ENCODE measurements at regions not wholly inside any gene's neighbourhood (a gene's known extent, or its start where the extent isn't known, plus 50 kb on each side); places are given as distances from the start of the nearest gene placed in this dataset.

- no peak overlapping the region for H3K27ac ChIP-seq (ENCODE audit: low read length)
- DNase-seq (ENCODE audit: low read depth, low spot score) (no peak), ATAC-seq (no peak)
- in situ Hi-C loops (cut with HindIII; ENCODE audit: low pct_unique_long_range_greater_than_20kb, low sequenced_read_pairs), result no loop called here
- BruUV-seq (replicated peaks), result no TSS peak
- no peaks in the 10 kb centered on the region; the same call in 1 of the 2 replicates for H3K9me3 ChIP-seq (ENCODE audit: control insufficient read depth, insufficient read depth, low read depth, low read length)
- intact Hi-C loops (cut with micrococcal nuclease; ENCODE audit: unreplicated experiment), result no loop called here
- TF ChIP-seq TCF7L2 (IDR thresholded peaks at IDR 0.05; ENCODE audit: low read depth, low read length), result no peak
- no peak for TF ChIP-seq CTCF (IDR thresholded peaks at IDR 0.05)
- no peak for TF ChIP-seq REST (IDR thresholded peaks at IDR 0.05; ENCODE audit: insufficient read depth in 1 of 2, low read depth in 2 of 2, low read length in 1 of 2)
- no peak for TF ChIP-seq SIN3A (IDR thresholded peaks at IDR 0.05; ENCODE audit: borderline replicate concordance, insufficient read depth, low read depth, low read length)
- TF ChIP-seq POLR2AphosphoS5 (IDR thresholded peaks at IDR 0.05; ENCODE audit: low read depth, low read length), result no peak
- H3K4me3 ChIP-seq (ENCODE audit: low read depth in 2 of 2, low read length in 2 of 2), result no peak overlapping the region
- H3K4me1 ChIP-seq (ENCODE audit: control insufficient read depth, insufficient read depth, low read length), result no peaks in the 10 kb centered on the region
- ChIA-PET POLR2A (no interaction called here), CTCF (no interaction called here)
- no peaks in the 10 kb centered on the region for H3K27me3 ChIP-seq (ENCODE audit: control insufficient read depth, insufficient read depth, low read length)
- H3K36me3 ChIP-seq (ENCODE audit: control insufficient read depth, insufficient read depth, low read length), result no peaks in the 10 kb centered on the region
These were observed 328.7 kb downstream of the ZBBX start for GRCh38 chr3:167051421-167051820.

- POLR2A ChIA-PET, result no interaction called here
- H3K36me3 ChIP-seq (ENCODE audit: control insufficient read depth, insufficient read depth, low read length), result no peaks in the 10 kb centered on the region
- DNase-seq (ENCODE audit: low read depth, low spot score), result no peak
- no peak for ATAC-seq
- H3K27me3 ChIP-seq (ENCODE audit: control insufficient read depth, insufficient read depth, low read length), result no peaks in the 10 kb centered on the region
- BruUV-seq (replicated peaks), result no TSS peak
- intact Hi-C loops (cut with micrococcal nuclease; ENCODE audit: unreplicated experiment), result loop anchor here (5.0 to 10.0 kb wide), 3 partner anchors 311 to 1177 kb away; no protein-coding TSS in a partner anchor
- H3K27ac ChIP-seq (ENCODE audit: low read length), result no peak overlapping the region
- H3K4me1 ChIP-seq (ENCODE audit: control insufficient read depth, insufficient read depth, low read length), result no peaks in the 10 kb centered on the region
- in situ Hi-C loops (cut with HindIII; ENCODE audit: low pct_unique_long_range_greater_than_20kb, low sequenced_read_pairs), result no loop called here
- TF ChIP-seq SIN3A (IDR thresholded peaks at IDR 0.05; ENCODE audit: borderline replicate concordance, insufficient read depth, low read depth, low read length) (no peak), CTCF (IDR thresholded peaks at IDR 0.05) (no peak), TCF7L2 (IDR thresholded peaks at IDR 0.05; ENCODE audit: low read depth, low read length) (no peak), POLR2AphosphoS5 (IDR thresholded peaks at IDR 0.05; ENCODE audit: low read depth, low read length) (no peak), REST (IDR thresholded peaks at IDR 0.05; ENCODE audit: insufficient read depth in 1 of 2, low read depth in 2 of 2, low read length in 1 of 2) (no peak)
- no peaks in the 10 kb centered on the region for H3K9me3 ChIP-seq (ENCODE audit: control insufficient read depth, insufficient read depth, low read depth, low read length)
- CTCF ChIA-PET, result no interaction called here
- H3K4me3 ChIP-seq (ENCODE audit: low read depth in 2 of 2, low read length in 2 of 2), result no peak overlapping the region
These were observed 346.2 kb downstream of the ZBBX start for GRCh38 chr3:167033866-167034265.
